Activated naive CD8-positive, alpha-beta T cell treated with anti-CD3 and anti-CD28 coated beads, Interleukin-2, amount 50 U/mL, for 16 hours (primary cell): ENCODE measurements at regions not wholly inside any gene's neighbourhood (a gene's known extent, or its start where the extent isn't known, plus 50 kb on each side); places are given as distances from the start of the nearest gene placed in this dataset.
"Not testable (repeated sequence)": the region's sequence is repeated elsewhere in the genome, so short reads cannot be mapped to it uniquely, and the experiment has no call there.

Experiments
- DNase-seq: peaks from one replicate; pipeline ENCODE4 v3.0.0-alpha.2; 2020; ENCODE audit warnings: low read depth, low spot score

DNA sequence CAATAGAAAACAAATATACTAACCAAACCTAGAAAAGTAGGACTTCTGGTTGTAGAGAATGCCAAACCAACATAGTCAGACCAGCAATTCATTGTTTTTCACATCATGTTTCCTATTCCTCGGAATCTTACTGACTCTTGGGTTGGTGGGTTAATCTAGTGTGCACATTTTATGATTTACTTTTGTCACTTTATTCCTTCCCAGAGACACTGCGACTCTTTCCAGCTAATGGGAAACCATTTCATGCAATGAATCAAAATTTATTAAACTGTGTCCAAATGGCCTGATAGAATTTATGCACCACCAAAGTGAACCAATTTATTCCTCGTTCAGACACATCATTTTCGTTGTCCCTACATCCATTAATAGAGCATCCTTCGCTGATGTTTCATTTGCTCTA lies 464.9 kb downstream of the RPS29 start:
- no peak for DNase-seq

- DNase-seq, result no peak
Observed at GRCh38 chr14:49114161-49114893, 471.9 kb downstream of the RPS29 start.

DNA sequence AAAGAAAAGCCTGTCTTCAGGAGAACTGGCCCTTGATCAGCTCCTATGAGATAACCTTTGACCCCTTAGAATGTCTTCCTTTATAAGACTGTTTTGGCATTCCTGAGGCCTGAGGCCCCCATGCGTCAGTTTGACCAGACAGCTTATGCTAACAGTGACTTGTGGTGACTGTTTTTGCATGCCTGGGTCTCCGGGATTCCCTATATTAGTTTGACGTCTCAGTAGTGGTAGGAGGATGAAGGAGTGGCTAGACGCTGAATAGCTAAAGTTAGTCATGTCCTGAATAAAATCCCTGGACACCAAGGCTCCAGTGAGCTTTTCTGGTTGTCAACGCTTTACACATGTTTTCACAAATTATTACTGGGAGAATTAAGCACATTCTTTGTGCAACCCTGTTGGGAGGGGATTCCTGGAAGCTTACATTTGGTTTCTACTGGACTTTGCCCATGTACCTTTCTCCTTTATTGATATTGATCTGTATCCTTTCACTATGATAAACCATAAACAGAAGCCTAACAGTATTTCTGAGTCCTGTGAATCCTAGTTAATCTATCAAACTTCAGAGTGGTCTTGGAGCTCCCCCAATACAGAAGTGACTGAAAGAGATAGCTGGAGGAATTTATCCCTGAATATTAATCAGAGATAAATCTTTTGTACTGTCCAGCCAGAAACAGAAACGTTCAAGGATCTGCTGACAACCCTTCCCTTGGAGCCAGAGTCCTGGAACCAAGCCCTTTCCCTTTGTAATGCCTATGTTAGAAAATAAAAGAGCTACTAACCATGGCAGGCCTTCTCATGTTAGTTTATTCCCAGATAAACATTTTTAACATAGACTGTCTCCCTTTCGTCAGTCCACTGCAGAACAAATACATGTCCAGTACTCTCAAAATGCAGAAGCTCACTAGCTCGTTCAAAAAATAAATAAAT lies 479.2 kb downstream of the RPS29 start:
- no peak for DNase-seq

DNA sequence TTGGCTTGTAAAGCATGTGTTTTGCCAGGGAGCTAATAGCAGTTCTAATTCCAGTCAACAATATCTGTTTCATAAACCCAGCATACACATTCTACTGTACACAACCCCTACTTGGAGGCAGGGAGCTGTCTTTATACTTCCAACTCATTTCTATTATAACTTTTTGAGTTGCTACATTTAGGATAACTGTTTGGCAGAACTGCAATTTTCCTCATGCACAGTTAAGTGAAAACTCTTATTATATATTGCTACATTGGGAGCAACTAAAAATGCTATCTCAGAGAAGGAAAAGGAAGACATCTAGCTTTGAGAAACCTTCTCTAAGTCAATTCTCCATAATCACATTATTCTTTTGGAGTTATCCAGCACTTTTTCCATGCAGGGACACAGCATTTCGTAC lies 480.2 kb downstream of the RPS29 start:
- no peak for DNase-seq

DNA sequence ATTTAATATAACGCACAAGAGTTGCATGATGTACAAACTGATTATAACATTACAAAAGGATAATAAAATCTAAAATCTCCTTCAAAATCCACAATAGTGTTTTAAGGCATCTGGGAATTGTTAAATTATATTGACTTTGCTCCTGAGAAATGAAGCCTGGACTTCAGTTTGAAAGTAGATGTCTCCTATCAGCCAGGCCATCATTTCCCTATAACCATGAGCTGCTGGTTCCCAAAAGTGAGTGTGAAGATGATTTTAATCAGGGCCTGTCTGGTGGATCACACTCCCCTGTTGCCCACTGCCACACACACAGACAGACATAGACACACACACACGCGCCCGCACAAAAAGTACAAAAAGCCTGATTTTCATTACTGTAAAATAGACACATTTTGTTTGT lies 480.7 kb downstream of the RPS29 start:
- no peak for DNase-seq

DNA sequence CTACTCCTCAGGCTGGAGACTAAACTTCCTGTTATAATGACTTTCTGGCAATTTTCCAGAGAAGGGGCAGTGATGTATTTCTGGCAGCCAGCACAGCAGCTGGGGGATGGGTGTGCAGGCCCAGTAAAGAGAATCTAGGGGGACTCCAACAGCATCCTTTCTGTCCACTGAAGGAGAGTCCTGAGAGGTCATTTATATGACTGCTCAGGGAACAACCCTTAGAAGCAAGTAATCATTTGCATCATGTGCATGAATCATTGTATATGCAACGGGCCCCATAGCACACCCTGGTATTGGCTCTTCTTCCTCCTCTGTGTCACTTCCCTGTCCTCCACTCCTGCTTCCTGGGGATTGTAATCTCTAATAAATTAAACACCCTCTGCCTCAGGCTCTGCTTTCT lies 493.8 kb downstream of the RPS29 start:
- no peak for DNase-seq

DNA sequence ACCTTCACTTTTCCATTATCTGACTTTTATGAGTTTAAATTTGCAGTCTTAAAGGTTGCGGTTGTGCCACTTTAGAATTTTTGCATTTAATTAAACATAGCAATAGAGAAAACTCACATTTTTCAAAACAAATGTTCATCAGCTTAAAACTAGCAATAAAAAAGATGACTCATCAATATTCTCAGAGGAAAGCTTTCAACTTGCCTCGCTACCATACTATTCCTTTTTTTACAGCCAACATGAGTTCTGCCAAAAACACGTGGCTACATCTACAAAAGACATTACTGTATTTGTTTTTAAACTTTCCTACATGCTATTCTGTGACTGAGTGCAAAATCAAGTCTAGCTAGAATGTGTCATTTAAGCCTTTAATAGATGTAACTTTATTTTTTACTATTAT lies 497.1 kb downstream of the RPS29 start:
- no peak for DNase-seq

GRCh38 chr14:49073292-49073691 lies 512.9 kb downstream of the RPS29 start:
- DNase-seq, result not testable (repeated sequence)

DNA sequence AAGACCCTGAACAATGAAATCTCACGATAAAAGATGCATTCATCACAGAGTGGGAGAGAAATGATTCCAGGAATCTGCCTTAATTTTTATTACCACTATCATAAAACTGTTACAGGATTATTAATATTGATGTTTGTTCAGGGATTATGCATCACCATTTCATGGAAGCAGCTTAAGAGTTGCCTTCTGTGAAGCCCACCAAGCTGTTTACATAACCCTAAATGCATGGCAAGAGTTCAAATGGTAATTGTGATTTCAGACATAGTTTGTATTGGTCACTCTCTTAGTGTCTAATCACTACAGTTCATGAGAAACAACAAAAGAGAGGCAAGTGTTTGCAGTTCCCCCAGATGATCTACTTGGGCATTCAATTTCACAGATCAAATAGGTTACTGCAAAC lies 527.7 kb downstream of the RPS29 start:
- no peak for DNase-seq

DNA sequence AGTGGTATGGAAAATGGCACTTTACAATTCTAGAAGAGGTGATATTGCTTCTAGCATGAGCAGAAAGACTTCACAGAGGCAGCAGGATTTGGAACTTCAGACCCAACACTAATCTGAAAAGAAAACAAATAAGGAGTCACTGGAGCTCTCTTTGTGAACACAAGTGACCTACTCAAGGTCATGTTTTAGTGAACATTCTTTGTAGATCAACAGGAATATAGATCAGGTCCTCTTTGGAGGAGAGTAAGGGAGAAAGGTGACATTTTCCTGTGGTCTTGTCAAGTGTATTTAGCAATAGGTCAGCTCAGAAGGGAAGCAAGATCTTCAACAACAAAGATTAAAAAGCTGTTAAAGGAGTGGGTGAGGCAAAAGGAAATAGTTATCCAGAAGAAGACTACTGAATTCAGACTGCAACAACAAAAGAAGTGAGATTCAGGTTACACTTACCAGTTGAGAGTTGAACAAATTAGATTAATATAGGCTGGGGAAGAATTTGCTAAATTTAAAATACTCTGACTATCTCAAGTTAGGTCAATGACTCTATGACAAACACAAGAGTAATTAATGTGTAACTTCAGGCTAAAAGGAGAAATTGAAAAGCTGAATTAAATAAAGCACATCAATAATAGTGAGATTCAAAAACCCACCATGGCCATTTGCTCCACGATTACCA lies 528.2 kb downstream of the RPS29 start:
- no peak for DNase-seq

DNA sequence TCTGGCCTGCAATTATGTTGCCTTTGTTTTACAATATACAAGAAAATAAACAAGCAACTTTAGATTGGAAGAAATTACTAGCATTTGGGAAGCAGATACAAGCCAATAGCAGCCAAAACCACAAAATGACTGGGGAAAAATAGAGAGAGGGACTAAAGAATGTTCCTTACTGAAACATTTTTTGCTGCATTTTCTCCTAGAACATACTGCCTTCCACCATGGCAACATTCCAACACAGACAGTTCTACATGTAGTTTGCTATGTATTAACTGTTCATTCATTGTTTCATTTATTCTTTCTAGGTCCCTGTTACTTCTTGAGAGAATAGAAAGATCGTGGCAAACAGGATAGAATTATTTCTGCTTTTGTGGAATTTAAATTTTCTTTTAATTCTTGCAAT lies 530.2 kb downstream of the RPS29 start:
- no peak for DNase-seq

DNA sequence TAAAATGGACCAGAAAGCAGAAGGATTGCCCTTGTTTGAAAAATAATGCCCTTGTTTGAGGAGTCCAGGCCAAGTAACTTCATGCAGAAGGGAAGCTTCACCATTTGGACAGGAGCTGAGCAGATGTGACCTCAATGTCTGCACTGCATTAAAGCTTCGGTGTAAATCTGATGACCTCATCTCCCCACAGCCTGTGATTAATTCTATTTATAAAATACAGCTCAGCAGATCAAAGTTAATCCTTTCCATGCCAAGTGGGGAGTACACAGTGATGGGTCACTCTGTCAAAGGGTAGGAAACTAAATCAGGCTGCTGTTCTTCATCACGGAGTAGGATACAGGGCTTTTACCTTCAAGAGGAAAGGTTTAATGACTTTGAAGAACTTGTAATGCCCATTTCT lies 533.7 kb downstream of the RPS29 start:
- no peak for DNase-seq

DNA sequence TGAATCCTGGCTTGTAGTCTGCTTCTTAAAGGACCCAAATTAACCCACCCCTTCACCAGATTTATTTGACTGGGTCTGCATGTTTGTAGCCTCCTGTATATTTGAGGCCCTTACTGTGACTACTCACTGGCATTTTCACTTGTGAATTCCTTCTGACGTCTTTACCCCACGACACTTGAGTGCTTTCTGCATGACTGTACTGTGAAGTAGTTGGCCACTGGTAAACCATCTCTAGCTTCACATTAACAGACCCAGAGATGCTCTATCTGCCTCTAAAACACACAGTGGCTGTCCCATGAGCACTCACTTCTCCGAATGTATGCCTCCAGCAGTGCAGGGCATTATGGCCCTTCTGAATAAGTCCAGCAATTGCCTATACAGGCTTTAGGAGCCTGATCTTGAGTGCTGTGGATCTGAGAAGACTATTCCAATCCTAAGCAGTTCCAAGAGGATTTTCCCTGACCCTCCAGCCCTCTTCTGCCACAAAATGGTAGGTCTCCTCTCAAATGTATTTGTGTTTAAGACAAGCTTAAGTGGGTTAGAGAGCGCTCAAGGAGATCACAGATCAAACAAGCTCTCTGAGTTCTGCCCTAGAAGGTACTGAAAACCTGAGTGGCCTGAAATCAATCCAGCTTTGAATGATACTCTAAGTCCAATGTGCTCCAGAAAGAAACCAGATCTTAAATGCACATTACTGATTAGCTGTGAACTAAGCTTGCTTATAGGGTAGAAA lies 534.7 kb downstream of the RPS29 start:
- no peak for DNase-seq

DNA sequence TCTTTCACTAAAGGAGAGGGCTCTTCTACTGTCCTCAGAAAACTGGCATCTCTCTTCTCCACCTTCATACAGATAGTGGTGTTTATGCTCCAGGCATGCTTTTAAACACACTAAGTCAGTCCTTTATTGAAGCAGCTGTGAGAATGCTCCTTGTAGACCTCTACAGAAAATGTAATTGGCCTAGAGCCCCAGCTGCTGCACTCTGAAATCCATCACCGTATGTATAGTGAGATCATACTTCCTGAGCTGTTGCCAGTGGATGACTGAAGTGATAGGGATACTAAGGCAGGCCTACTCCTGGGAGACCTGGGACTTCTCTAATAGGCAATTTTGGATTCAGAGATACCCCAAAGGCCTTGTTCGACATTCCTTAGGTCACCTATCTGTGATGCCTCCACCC lies 535.4 kb downstream of the RPS29 start:
- no peak for DNase-seq

- no peak for DNase-seq
Observed at GRCh38 chr14:49049711-49050110, 536.5 kb downstream of the RPS29 start.

- no peak for DNase-seq
Observed at GRCh38 chr14:49044981-49045380, 541.2 kb downstream of the RPS29 start.

DNA sequence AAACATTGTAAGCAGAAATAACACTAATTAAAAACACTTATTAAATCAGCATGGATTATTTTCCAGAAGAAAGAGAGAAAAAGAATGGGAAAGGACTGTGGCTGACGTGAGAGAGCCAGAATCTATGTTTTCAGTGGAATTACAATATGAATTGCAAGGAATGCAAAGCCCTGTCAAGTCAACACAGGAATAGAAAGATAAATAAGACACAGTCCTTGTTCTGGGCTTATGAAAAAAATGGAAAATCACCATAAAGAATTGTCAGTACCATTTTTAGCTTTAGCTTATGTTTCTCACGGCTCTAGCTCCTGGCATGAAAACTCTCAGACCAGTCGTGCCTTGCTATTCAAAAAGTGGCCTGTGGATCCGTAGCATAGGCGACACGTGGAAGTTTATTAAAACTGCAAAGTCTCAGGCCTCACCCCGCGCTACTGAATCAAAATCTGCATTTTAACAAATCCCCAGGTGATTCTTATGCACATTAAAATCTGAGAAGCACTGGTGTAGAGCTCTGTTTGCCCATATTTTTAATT lies 549.1 kb downstream of the RPS29 start:
- DNase-seq, result no peak

DNA sequence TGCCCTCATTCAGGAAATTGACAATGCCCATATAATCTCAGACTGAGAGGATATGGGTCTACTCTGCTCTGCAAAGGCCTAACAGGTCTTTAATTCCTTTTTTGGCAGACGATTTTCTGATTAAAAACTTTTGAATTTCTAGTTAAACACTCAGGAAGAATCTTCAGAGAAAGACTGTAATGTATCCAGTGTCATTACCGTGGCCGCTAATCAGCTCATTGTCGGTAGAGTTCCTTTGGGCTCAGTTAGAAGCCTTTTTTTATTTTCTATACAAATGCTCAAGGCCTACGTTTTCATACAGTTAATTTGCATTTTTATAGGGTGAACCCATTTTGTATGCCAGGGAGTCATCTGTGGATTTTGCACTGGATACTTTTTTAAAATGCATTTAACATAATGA lies 549.9 kb downstream of the RPS29 start:
- DNase-seq, result no peak

DNA sequence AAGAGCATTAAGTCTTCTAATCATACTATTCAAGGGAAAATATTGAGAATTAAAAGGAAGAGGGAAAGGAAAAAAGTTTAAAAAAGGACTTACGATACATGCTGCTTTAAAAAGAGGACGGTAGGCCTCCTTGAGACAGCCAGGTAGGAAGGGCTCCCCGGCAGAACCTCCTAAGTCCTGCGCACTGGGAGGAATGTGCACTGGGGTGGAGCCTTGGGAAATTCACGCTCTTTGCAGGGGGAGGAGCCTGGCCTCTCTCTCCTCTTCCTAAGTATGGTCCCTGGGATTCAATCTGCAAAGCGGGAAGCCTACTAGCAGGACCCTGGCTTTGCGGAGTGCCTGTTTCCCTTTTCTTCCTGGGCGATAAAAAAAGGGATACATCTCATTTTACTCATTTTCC lies 553.0 kb downstream of the RPS29 start:
- DNase-seq, result no peak

DNA sequence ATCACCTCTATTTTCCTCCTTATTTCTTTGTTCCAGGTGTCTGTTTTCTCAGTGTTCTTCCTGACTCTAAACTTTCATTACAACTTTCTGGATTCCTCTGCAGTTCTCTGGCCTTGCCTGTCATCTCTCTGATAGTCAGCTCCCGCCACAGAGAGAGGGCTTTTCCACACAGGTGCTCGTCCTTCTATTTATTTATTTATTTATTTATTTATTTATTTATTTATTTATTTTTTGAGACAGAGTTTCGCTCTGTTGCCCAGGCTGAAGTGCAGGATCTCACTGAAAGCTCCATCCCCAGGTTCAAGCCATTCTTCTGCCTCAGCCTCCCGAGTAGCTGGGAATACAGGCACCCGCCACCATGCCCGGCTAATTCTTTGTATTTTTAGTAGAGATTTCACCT lies 554.5 kb downstream of the RPS29 start:
- not testable (repeated sequence) for DNase-seq

GRCh38 chr14:49019467-49020115 lies 566.6 kb downstream of the RPS29 start:
- no peak for DNase-seq
